Gastroesophageal sphincter (tissue), 3 donors: ENCODE measurements at regions not wholly inside any gene's neighbourhood (a gene's known extent, or its start where the extent isn't known, plus 50 kb on each side); places are given as distances from the start of the nearest gene placed in this dataset.
"Not testable (repeated sequence)": the region's sequence is repeated elsewhere in the genome, so short reads cannot be mapped to it uniquely, and the experiment has no call there.

Experiments
- EP300 ChIP-seq: sonication (generic); formaldehyde crosslinking; IDR thresholded peaks from one replicate; pipeline ENCODE4 v1.6.1; 2017; ENCODE audit warnings: antibody characterized with exemption, mild to moderate bottlenecking
- POLR2A ChIP-seq, 2 donors: fragments of 450-650 bp; IDR thresholded peaks; one replicate each; pipeline ENCODE4 v1.6.1; 2017; ENCODE audit warnings: antibody characterized with exemption in 2 of 2, mild to moderate bottlenecking in 2 of 2, moderate library complexity in 1 of 2
- POLR2AphosphoS5 ChIP-seq: sonication (generic); formaldehyde crosslinking; IDR thresholded peaks from one replicate; pipeline ENCODE4 v1.6.1; 2017; ENCODE audit warnings: antibody characterized with exemption
- TF ChIP-seq, protein P1 (sequence below), 4 experiments: fragments of 200-600 bp in 2 of 4; fragments of 450-650 bp in 2 of 4; sonication (generic) in 1 of 4; IDR thresholded peaks; one replicate each; pipeline ENCODE4 v1.5.1; 2017 to 2019; ENCODE audit warnings: antibody characterized with exemption in 4 of 4, mild to moderate bottlenecking in 2 of 4, moderate library complexity in 2 of 4

DNA sequence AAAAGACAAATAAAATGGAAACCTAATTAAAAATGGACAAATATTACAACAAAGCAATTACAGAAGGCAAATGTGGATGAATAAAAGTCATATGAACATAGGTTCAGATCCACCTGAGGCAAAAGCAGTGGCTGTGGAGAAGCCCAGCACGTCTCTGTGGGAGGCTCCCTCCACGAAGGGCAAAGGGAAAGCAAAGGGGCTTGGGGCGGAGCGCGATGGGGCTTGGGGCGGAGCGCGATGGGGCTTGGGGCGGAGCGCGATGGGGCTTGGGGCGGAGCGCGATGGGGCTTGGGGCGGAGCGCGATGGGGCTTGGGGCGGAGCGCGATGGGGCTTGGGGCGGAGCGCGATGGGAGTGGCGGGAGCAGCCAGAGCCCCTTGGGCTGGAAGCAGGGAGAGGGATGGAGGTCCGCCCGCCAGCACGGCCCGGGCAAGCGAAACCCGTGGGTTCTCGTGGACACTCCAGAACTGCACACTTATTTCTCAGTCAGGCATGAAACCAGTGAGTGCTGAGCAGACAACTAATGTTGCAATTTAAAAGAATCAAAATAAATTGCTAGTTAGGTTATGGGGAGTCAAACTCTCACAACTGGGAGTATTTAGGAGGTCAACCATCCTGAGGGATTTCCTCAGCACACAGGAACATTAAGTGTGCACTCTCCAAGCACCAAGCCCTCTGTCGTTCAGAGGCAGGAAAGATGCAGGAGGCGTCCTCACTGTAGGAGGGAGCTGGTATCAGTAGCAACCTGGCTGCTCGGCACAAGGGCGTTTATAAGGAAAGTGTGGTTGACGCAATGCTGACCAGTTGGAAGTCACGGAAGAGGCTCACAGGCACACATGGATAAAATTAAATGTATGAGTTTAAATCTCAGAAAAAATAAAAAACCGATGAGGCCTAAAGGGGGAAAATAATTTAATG, 81.8 kb downstream of the NAPG start:
- TF ChIP-seq, protein P1, sequence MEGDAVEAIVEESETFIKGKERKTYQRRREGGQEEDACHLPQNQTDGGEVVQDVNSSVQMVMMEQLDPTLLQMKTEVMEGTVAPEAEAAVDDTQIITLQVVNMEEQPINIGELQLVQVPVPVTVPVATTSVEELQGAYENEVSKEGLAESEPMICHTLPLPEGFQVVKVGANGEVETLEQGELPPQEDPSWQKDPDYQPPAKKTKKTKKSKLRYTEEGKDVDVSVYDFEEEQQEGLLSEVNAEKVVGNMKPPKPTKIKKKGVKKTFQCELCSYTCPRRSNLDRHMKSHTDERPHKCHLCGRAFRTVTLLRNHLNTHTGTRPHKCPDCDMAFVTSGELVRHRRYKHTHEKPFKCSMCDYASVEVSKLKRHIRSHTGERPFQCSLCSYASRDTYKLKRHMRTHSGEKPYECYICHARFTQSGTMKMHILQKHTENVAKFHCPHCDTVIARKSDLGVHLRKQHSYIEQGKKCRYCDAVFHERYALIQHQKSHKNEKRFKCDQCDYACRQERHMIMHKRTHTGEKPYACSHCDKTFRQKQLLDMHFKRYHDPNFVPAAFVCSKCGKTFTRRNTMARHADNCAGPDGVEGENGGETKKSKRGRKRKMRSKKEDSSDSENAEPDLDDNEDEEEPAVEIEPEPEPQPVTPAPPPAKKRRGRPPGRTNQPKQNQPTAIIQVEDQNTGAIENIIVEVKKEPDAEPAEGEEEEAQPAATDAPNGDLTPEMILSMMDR (IDR thresholded peaks at IDR 0.05), result not testable (repeated sequence)
- not testable (repeated sequence) for TF ChIP-seq POLR2A (IDR thresholded peaks at IDR 0.05); EP300; POLR2AphosphoS5
